Type B pancreatic cell (in vitro differentiated cells): ENCODE measurements at regions not wholly inside any gene's neighbourhood (a gene's known extent, or its start where the extent isn't known, plus 50 kb on each side); places are given as distances from the start of the nearest gene placed in this dataset.

Experiments used
- DNase-seq: peaks from one replicate; pipeline ENCODE4 v3.0.0; 2021; ENCODE audit warnings: mixed read lengths; ENCODE audit not compliant: unreplicated experiment; ENCODE audit errors: extremely low spot score
- H3K27ac Mint-ChIP-seq: 2 replicates; pipeline ENCODE4 v1.8.0; 2021; ENCODE audit warnings: mild to moderate bottlenecking, mixed read lengths
- H3K27me3 Mint-ChIP-seq: 2 replicates; pipeline ENCODE4 v1.8.0; 2021; ENCODE audit warnings: mixed read lengths
- H3K36me3 Mint-ChIP-seq: 2 replicates; pipeline ENCODE4 v1.8.0; 2021; ENCODE audit warnings: mixed read lengths
- H3K4me1 Mint-ChIP-seq: one replicate; pipeline ENCODE4 v1.8.0; 2021; ENCODE audit warnings: mixed read lengths; ENCODE audit not compliant: unreplicated experiment
- H3K4me3 Mint-ChIP-seq: 2 replicates; pipeline ENCODE4 v1.8.0; 2021; ENCODE audit warnings: mild to moderate bottlenecking, mixed read lengths
- H3K9me3 Mint-ChIP-seq: 2 replicates; pipeline ENCODE4 v1.8.0; 2021; ENCODE audit warnings: mixed read lengths
- CTCF ChIP-seq: fragments of 200-600 bp; sonication (generic); conservative IDR thresholded peaks from 2 replicates; pipeline ENCODE4 v1.5.0; 2021; ENCODE audit warnings: antibody characterized with exemption, mild to moderate bottlenecking

GRCh38 chr21:27678511-27678910, 711.6 kb upstream of the ADAMTS5 start:
- H3K4me3 Mint-ChIP-seq = no peak overlapping the region
- no peaks in the 10 kb centered on the region for H3K27me3 Mint-ChIP-seq
- no peak for DNase-seq
- no peaks in the 10 kb centered on the region for H3K36me3 Mint-ChIP-seq
- H3K9me3 Mint-ChIP-seq = no peaks in the 10 kb centered on the region
- no peaks in the 10 kb centered on the region for H3K4me1 Mint-ChIP-seq
- TF ChIP-seq CTCF = no peak
- H3K27ac Mint-ChIP-seq = no peak overlapping the region

- no peaks in the 10 kb centered on the region for H3K9me3 Mint-ChIP-seq
- no peak for TF ChIP-seq CTCF
- H3K4me1 Mint-ChIP-seq = no peaks in the 10 kb centered on the region
- no peak overlapping the region for H3K4me3 Mint-ChIP-seq
- H3K27me3 Mint-ChIP-seq = no peaks in the 10 kb centered on the region
- DNase-seq = no peak
- H3K27ac Mint-ChIP-seq = no peak overlapping the region
- H3K36me3 Mint-ChIP-seq = no peaks in the 10 kb centered on the region
Measured at GRCh38 chr21:27677546-27677945, 710.7 kb upstream of the ADAMTS5 start.

GRCh38 chr21:27675306-27675705, 708.4 kb upstream of the ADAMTS5 start:
- H3K9me3 Mint-ChIP-seq = no peaks in the 10 kb centered on the region
- no peak overlapping the region for H3K27ac Mint-ChIP-seq
- DNase-seq = no peak
- H3K36me3 Mint-ChIP-seq = no peaks in the 10 kb centered on the region
- no peak overlapping the region for H3K4me3 Mint-ChIP-seq
- no peaks in the 10 kb centered on the region for H3K4me1 Mint-ChIP-seq
- no peak for TF ChIP-seq CTCF
- no peaks in the 10 kb centered on the region for H3K27me3 Mint-ChIP-seq

GRCh38 chr21:27674041-27674615, 707.2 kb upstream of the ADAMTS5 start:
- no peaks in the 10 kb centered on the region for H3K27me3 Mint-ChIP-seq
- no peak for TF ChIP-seq CTCF
- no peak for DNase-seq
- H3K4me1 Mint-ChIP-seq = no peaks in the 10 kb centered on the region
- H3K27ac Mint-ChIP-seq = no peak overlapping the region
- no peaks in the 10 kb centered on the region for H3K36me3 Mint-ChIP-seq
- no peaks in the 10 kb centered on the region for H3K9me3 Mint-ChIP-seq
- H3K4me3 Mint-ChIP-seq = no peak overlapping the region

- no peak overlapping the region for H3K27ac Mint-ChIP-seq
- no peak for TF ChIP-seq CTCF
- H3K27me3 Mint-ChIP-seq = no peaks in the 10 kb centered on the region
- H3K4me1 Mint-ChIP-seq = no peaks in the 10 kb centered on the region
- H3K9me3 Mint-ChIP-seq = no peaks in the 10 kb centered on the region
- H3K4me3 Mint-ChIP-seq = no peak overlapping the region
- DNase-seq = no peak
- H3K36me3 Mint-ChIP-seq = no peaks in the 10 kb centered on the region
Measured at GRCh38 chr21:27673581-27673980, 706.7 kb upstream of the ADAMTS5 start.

GRCh38 chr21:27671207-27671606, 704.3 kb upstream of the ADAMTS5 start:
- Mint-ChIP-seq H3K27ac (no peak overlapping the region), H3K4me1 (no peaks in the 10 kb centered on the region)
- no peak for TF ChIP-seq CTCF

More at GRCh38 chr21:27671207-27671606, 704.3 kb upstream of the ADAMTS5 start:
- H3K27me3 Mint-ChIP-seq = no peaks in the 10 kb centered on the region
- H3K9me3 Mint-ChIP-seq = no peaks in the 10 kb centered on the region
- DNase-seq = no peak
- H3K4me3 Mint-ChIP-seq = no peak overlapping the region
- H3K36me3 Mint-ChIP-seq = no peaks in the 10 kb centered on the region
